Osteoblast (primary cell): ENCODE measurements at regions not wholly inside any gene's neighbourhood (a gene's known extent, or its start where the extent isn't known, plus 50 kb on each side); places are given as distances from the start of the nearest gene placed in this dataset.

Experiments used
- DNase-seq: peaks from one replicate; pipeline ENCODE4 v3.0.0; 2011; ENCODE audit warnings: low spot score, mixed read lengths; ENCODE audit not compliant: insufficient read length; ENCODE audit errors: missing footprints
- H2AFZ ChIP-seq: 2 replicates; pipeline ENCODE4 v1.6.0; 2011; ENCODE audit warnings: mild to moderate bottlenecking, low read length
- H3K27ac ChIP-seq: 2 replicates; pipeline ENCODE4 v1.5.1; 2011; ENCODE audit warnings: mild to moderate bottlenecking, low read depth, low read length, moderate library complexity
- H3K27me3 ChIP-seq: 2 replicates; pipeline ENCODE4 v1.6.0; 2012; ENCODE audit warnings: mild to moderate bottlenecking, control low read depth, inconsistent platforms, low read length, moderate library complexity; ENCODE audit not compliant: insufficient read depth
- H3K36me3 ChIP-seq: 2 replicates; pipeline ENCODE4 v1.5.1; 2011; ENCODE audit warnings: mild to moderate bottlenecking, low read length, control low read depth, moderate library complexity; ENCODE audit not compliant: insufficient read depth
- H3K4me1 ChIP-seq: 2 replicates; pipeline ENCODE4 v1.5.1; 2011; ENCODE audit warnings: mild to moderate bottlenecking, low read length, control low read depth, moderate library complexity; ENCODE audit not compliant: insufficient read depth
- H3K4me2 ChIP-seq: 2 replicates; pipeline ENCODE4 v1.6.0; 2011; ENCODE audit warnings: mild to moderate bottlenecking, low read length; ENCODE audit not compliant: insufficient read depth
- H3K4me3 ChIP-seq: fragments of 200-600 bp; sonication (generic); 3 replicates; pipeline ENCODE4 v1.5.1; 2012; ENCODE audit warnings: mild to moderate bottlenecking, low read length, inconsistent platforms; ENCODE audit not compliant: insufficient read depth
- H3K79me2 ChIP-seq: 2 replicates; pipeline ENCODE4 v1.6.0; 2012; ENCODE audit warnings: mild to moderate bottlenecking, low read length, control low read depth, inconsistent platforms; ENCODE audit not compliant: insufficient read depth
- H3K9me3 ChIP-seq: 2 replicates; pipeline ENCODE4 v1.5.1; 2011; ENCODE audit warnings: low read depth, low read length, control low read depth
- H4K20me1 ChIP-seq: 2 replicates; pipeline ENCODE4 v1.6.0; 2012; ENCODE audit warnings: mild to moderate bottlenecking, low read length, control low read depth; ENCODE audit not compliant: insufficient read depth
- TF ChIP-seq, protein P1 (sequence below): IDR thresholded peaks from 2 replicates; pipeline ENCODE4 v1.5.1; 2011; ENCODE audit warnings: mild to moderate bottlenecking, low read depth, low read length, moderate library complexity; ENCODE audit errors: extremely low read depth

GRCh38 chr2:105498281-105498846 lies 99.5 kb upstream of the FHL2 start:
- H3K36me3 ChIP-seq, result no peaks in the 10 kb centered on the region
- H3K4me1 ChIP-seq, result peaks cover 2% of the 10 kb centered on the region
- H3K27ac ChIP-seq, result no peak overlapping the region
- no peaks in the 10 kb centered on the region for H3K9me3 ChIP-seq
- no peak overlapping the region for H3K4me3 ChIP-seq
- H3K27me3 ChIP-seq, result peaks cover 2% of the 10 kb centered on the region
- TF ChIP-seq, protein P1, sequence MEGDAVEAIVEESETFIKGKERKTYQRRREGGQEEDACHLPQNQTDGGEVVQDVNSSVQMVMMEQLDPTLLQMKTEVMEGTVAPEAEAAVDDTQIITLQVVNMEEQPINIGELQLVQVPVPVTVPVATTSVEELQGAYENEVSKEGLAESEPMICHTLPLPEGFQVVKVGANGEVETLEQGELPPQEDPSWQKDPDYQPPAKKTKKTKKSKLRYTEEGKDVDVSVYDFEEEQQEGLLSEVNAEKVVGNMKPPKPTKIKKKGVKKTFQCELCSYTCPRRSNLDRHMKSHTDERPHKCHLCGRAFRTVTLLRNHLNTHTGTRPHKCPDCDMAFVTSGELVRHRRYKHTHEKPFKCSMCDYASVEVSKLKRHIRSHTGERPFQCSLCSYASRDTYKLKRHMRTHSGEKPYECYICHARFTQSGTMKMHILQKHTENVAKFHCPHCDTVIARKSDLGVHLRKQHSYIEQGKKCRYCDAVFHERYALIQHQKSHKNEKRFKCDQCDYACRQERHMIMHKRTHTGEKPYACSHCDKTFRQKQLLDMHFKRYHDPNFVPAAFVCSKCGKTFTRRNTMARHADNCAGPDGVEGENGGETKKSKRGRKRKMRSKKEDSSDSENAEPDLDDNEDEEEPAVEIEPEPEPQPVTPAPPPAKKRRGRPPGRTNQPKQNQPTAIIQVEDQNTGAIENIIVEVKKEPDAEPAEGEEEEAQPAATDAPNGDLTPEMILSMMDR, result no peak
- H4K20me1 ChIP-seq, result no peaks in the 10 kb centered on the region
- no peaks in the 10 kb centered on the region for H3K79me2 ChIP-seq
- DNase-seq, result no peak
- no peak overlapping the region for H2AFZ ChIP-seq
- no peak overlapping the region for H3K4me2 ChIP-seq

GRCh38 chr2:105497094-105497493 lies 98.2 kb upstream of the FHL2 start:
- H3K36me3 ChIP-seq, result no peaks in the 10 kb centered on the region
- no peak overlapping the region for H3K27ac ChIP-seq
- H3K4me2 ChIP-seq, result no peak overlapping the region
- no peaks in the 10 kb centered on the region for H3K79me2 ChIP-seq
- DNase-seq, result no peak
- H3K27me3 ChIP-seq, result peaks cover 2% of the 10 kb centered on the region
- TF ChIP-seq, protein P1, result no peak
- H3K4me3 ChIP-seq, result no peak overlapping the region
- H4K20me1 ChIP-seq, result no peaks in the 10 kb centered on the region
- H2AFZ ChIP-seq, result no peak overlapping the region
- no peaks in the 10 kb centered on the region for H3K9me3 ChIP-seq
- H3K4me1 ChIP-seq, result no peaks in the 10 kb centered on the region

DNA sequence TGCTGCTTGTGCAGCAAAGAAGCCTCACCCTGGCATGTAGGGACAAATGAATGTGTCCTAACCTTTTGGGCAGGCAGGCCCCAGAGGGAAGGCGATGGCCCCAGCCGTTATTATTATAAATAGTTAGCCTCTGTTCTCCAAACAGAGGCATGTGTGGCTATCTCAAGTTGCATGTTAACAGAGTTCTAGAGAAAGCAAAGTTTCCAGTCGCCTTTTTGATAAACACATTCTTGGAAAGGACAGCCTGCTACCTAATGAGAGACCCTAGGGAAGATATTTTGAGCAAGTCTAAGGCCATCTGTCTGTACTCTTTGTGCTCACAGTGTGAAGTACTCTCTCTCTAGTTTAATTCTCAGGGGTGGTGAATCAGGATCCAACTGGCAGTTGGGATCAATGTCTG lies 97.4 kb upstream of the FHL2 start:
- Histone ChIP-seq H3K79me2 (no peaks in the 10 kb centered on the region), H3K27ac (no peak overlapping the region), H3K4me3 (no peak overlapping the region), H3K36me3 (no peaks in the 10 kb centered on the region), H2AFZ (no peak overlapping the region), H3K4me1 (no peaks in the 10 kb centered on the region), H3K9me3 (no peaks in the 10 kb centered on the region), H3K4me2 (no peak overlapping the region), H3K27me3 (peaks cover 2% of the 10 kb centered on the region), H4K20me1 (no peaks in the 10 kb centered on the region)
- DNase-seq, result no peak
- TF ChIP-seq, protein P1, result no peak

GRCh38 chr2:105494683-105495425 lies 96.0 kb upstream of the FHL2 start:
- Histone ChIP-seq H3K36me3 (no peaks in the 10 kb centered on the region), H3K4me3 (no peak overlapping the region), H4K20me1 (no peaks in the 10 kb centered on the region), H3K4me2 (no peak overlapping the region), H2AFZ (no peak overlapping the region), H3K27ac (no peak overlapping the region), H3K9me3 (no peaks in the 10 kb centered on the region), H3K4me1 (peaks cover 9% of the 10 kb centered on the region), H3K27me3 (peaks cover 2% of the 10 kb centered on the region), H3K79me2 (no peaks in the 10 kb centered on the region)
- no peak for DNase-seq
- TF ChIP-seq, protein P1, result no peak
